Thyroid gland (tissue), 4 donors: ENCODE measurements at regions not wholly inside any gene's neighbourhood (a gene's known extent, or its start where the extent isn't known, plus 50 kb on each side); places are given as distances from the start of the nearest gene placed in this dataset.

Experiments used
- CTCF ChIP-seq, 6 experiments: fragments of 200-600 bp in 3 of 6; fragments of 450-650 bp in 3 of 6; sonication (generic) in 3 of 6; IDR thresholded peaks; one replicate each; pipeline ENCODE4 v1.5.1; 2016 to 2019; ENCODE audit warnings: antibody characterized with exemption in 6 of 6, mild to moderate bottlenecking in 2 of 6, inconsistent platforms in 1 of 6, moderate library complexity in 1 of 6
- POLR2A ChIP-seq, 2 donors: fragments of 450-650 bp; IDR thresholded peaks; one replicate each; pipeline ENCODE4 v1.6.1; 2017; ENCODE audit warnings: antibody characterized with exemption in 2 of 2, mild to moderate bottlenecking in 2 of 2, moderate library complexity in 1 of 2

- TF ChIP-seq CTCF (IDR thresholded peaks at IDR 0.05) (no peak), POLR2A (IDR thresholded peaks at IDR 0.05) (no peak)
These were observed 120.3 kb upstream of the ADAMTS18 start for GRCh38 chr16:77555126-77555525.
